GM23338 (cell line): ENCODE measurements at regions not wholly inside any gene's neighbourhood (a gene's known extent, or its start where the extent isn't known, plus 50 kb on each side); places are given as distances from the start of the nearest gene placed in this dataset.

Experiments used
- ATAC-seq: fragments of 200-7000 bp; cut with Tn5 transposase; 3 replicates; pipeline ENCODE4 v1.9.1; 2020
- DNase-seq: peaks from one replicate; pipeline ENCODE4 v3.0.0-alpha.2; 2015; ENCODE audit warnings: low spot score
- H2AFZ ChIP-seq: fragments of 200-600 bp; sonication (generic); 2 replicates; pipeline ENCODE4 v1.8.0; 2016; ENCODE audit warnings: antibody characterized with exemption, mild to moderate bottlenecking, moderate library complexity
- H3F3A ChIP-seq: fragments of 200-600 bp; sonication (generic); replicated peaks from 2 replicates; pipeline ENCODE4 v1.8.0; 2017; ENCODE audit warnings: antibody characterized with exemption, mixed run types, low read depth
- H3K27ac ChIP-seq: fragments of 200-600 bp; sonication (generic); 2 replicates; pipeline ENCODE4 v1.6.1; 2016; ENCODE audit warnings: low read depth
- H3K27me3 ChIP-seq: fragments of 200-600 bp; sonication (generic); 2 replicates; pipeline ENCODE4 v1.8.0; 2016; ENCODE audit warnings: mild to moderate bottlenecking, mixed run types, moderate library complexity; ENCODE audit not compliant: insufficient read depth
- H3K36me3 ChIP-seq: fragments of 200-600 bp; sonication (generic); 2 replicates; pipeline ENCODE4 v1.8.0; 2016; ENCODE audit warnings: mild to moderate bottlenecking; ENCODE audit not compliant: insufficient read depth
- H3K4me1 ChIP-seq: fragments of 200-600 bp; sonication (generic); 2 replicates; pipeline ENCODE4 v1.8.0; 2016; ENCODE audit warnings: mild to moderate bottlenecking, moderate library complexity; ENCODE audit not compliant: insufficient read depth
- H3K4me2 ChIP-seq: fragments of 200-600 bp; sonication (generic); 2 replicates; pipeline ENCODE4 v1.7.1; 2017; ENCODE audit warnings: mixed run types
- H3K4me3 ChIP-seq: fragments of 200-600 bp; sonication (generic); 2 replicates; pipeline ENCODE4 v1.6.1; 2016; ENCODE audit warnings: mixed run types
- H3K79me2 ChIP-seq: fragments of 200-600 bp; sonication (generic); replicated peaks from 2 replicates; pipeline ENCODE4 v1.8.0; 2017; ENCODE audit warnings: mild to moderate bottlenecking; ENCODE audit not compliant: insufficient read depth
- H3K9me2 ChIP-seq: fragments of 200-600 bp; sonication (generic); 2 replicates; pipeline ENCODE4 v1.8.0; 2017; ENCODE audit not compliant: insufficient read depth
- H4K20me1 ChIP-seq: fragments of 200-600 bp; sonication (generic); replicated peaks from 2 replicates; pipeline ENCODE4 v1.8.0; 2017; ENCODE audit warnings: mild to moderate bottlenecking; ENCODE audit not compliant: insufficient read depth
- H3K27ac Mint-ChIP-seq: 2 replicates; pipeline ENCODE4 v1.8.0; 2020; ENCODE audit warnings: inconsistent platforms, mild to moderate bottlenecking, moderate library complexity, mixed read lengths
- H3K27me3 Mint-ChIP-seq: 3 replicates; pipeline ENCODE4 v1.8.0; 2022; ENCODE audit warnings: low read depth, mild to moderate bottlenecking, moderate library complexity, mixed read lengths, inconsistent platforms; ENCODE audit not compliant: insufficient read depth, poor library complexity
- H3K36me3 Mint-ChIP-seq: 3 replicates; pipeline ENCODE4 v1.8.0; 2021; ENCODE audit warnings: low read depth, mild to moderate bottlenecking, inconsistent platforms, moderate library complexity, mixed read lengths
- H3K4me1 Mint-ChIP-seq: 3 replicates; pipeline ENCODE4 v1.8.0; 2020; ENCODE audit warnings: mild to moderate bottlenecking, inconsistent platforms, mixed read lengths
- H3K4me3 Mint-ChIP-seq: 3 replicates; pipeline ENCODE4 v1.8.0; 2021; ENCODE audit warnings: moderate library complexity, mild to moderate bottlenecking, inconsistent platforms, mixed read lengths
- H3K9me3 Mint-ChIP-seq: 3 replicates; pipeline ENCODE4 v1.8.0; 2020; ENCODE audit warnings: moderate library complexity, mild to moderate bottlenecking, inconsistent platforms, mixed read lengths
- CREB1 ChIP-seq: fragments of 250-450 bp; sonication (Bioruptor Pico); IDR thresholded peaks from 2 replicates; pipeline ENCODE4 v1.5.0; 2020; ENCODE audit warnings: low read depth, mild to moderate bottlenecking, moderate library complexity
- EZH2 ChIP-seq: fragments of 200-600 bp; sonication (generic); IDR thresholded peaks from one replicate; pipeline ENCODE4 v1.8.0; 2017; ENCODE audit warnings: antibody characterized with exemption, mild to moderate bottlenecking, low read depth; ENCODE audit not compliant: unreplicated experiment
- EZH2phosphoT487 ChIP-seq: fragments of 200-600 bp; sonication (generic); IDR thresholded peaks from one replicate; pipeline ENCODE4 v1.8.1; 2018; ENCODE audit warnings: antibody characterized with exemption; ENCODE audit not compliant: unreplicated experiment
- JUNB ChIP-seq: IDR thresholded peaks from one replicate; pipeline ENCODE4 v1.6.1; 2016; ENCODE audit warnings: antibody characterized with exemption; ENCODE audit not compliant: unreplicated experiment
- NANOG ChIP-seq: IDR thresholded peaks from 2 replicates; pipeline ENCODE4 v1.6.1; 2016; ENCODE audit warnings: antibody characterized with exemption, borderline replicate concordance
- POLR2AphosphoS5 ChIP-seq: IDR thresholded peaks from 2 replicates; pipeline ENCODE4 v1.6.1; 2016; ENCODE audit warnings: antibody characterized with exemption, low read depth
- STAT1 ChIP-seq: IDR thresholded peaks from one replicate; pipeline ENCODE4 v1.6.1; 2016; ENCODE audit warnings: antibody characterized with exemption; ENCODE audit not compliant: unreplicated experiment
- TF ChIP-seq, protein P1 (sequence below): IDR thresholded peaks from one replicate; pipeline ENCODE4 v1.6.1; 2018; ENCODE audit warnings: antibody characterized with exemption; ENCODE audit not compliant: unreplicated experiment
- TF ChIP-seq, protein P2 (sequence below): IDR thresholded peaks from 2 replicates; pipeline ENCODE4 v1.6.1; 2016; ENCODE audit warnings: antibody characterized with exemption
- TF ChIP-seq, protein P3 (sequence below), 2 experiments: fragments of 200-600 bp in 1 of 2; sonication (generic) in 1 of 2; conservative IDR thresholded peaks; 2 replicates each; pipeline versions ENCODE4 v1.5.1 to v1.6.1; 2016 to 2017; ENCODE audit warnings: antibody characterized with exemption in 2 of 2, low read depth in 2 of 2, mild to moderate bottlenecking in 2 of 2, moderate library complexity in 1 of 2
- TF ChIP-seq, protein P4 (sequence below): fragments of 250-450 bp; sonication (Bioruptor Pico); IDR thresholded peaks from 2 replicates; pipeline ENCODE4 v1.5.0; 2020; ENCODE audit warnings: mild to moderate bottlenecking, moderate library complexity

- no peaks in the 10 kb centered on the region for H3K36me3 ChIP-seq
- H3K4me3 ChIP-seq = no peak overlapping the region
- Mint-ChIP-seq H3K9me3 (peaks cover 6% of the 10 kb centered on the region; the same call in 1 of the 3 replicates), H3K4me1 (peaks cover 21% of the 10 kb centered on the region), H3K36me3 (no peaks in the 10 kb centered on the region), H3K4me3 (no peak overlapping the region), H3K27ac (no peak overlapping the region), H3K27me3 (no peaks in the 10 kb centered on the region)
- no peaks in the 10 kb centered on the region for H4K20me1 ChIP-seq
- no peaks in the 10 kb centered on the region for H3K27me3 ChIP-seq
- peaks cover 6% of the 10 kb centered on the region for H3K4me1 ChIP-seq
- no peaks in the 10 kb centered on the region for H3K9me2 ChIP-seq
- no peak overlapping the region for H3K4me2 ChIP-seq
- H2AFZ ChIP-seq = no peak overlapping the region
- TF ChIP-seq POLR2AphosphoS5 (no peak), JUNB (no peak), CREB1 (CRISPR knock-in tag) (no peak), STAT1 (no peak), EZH2phosphoT487 (no peak), NANOG (no peak), EZH2 (no peak)
- TF ChIP-seq, protein P1, sequence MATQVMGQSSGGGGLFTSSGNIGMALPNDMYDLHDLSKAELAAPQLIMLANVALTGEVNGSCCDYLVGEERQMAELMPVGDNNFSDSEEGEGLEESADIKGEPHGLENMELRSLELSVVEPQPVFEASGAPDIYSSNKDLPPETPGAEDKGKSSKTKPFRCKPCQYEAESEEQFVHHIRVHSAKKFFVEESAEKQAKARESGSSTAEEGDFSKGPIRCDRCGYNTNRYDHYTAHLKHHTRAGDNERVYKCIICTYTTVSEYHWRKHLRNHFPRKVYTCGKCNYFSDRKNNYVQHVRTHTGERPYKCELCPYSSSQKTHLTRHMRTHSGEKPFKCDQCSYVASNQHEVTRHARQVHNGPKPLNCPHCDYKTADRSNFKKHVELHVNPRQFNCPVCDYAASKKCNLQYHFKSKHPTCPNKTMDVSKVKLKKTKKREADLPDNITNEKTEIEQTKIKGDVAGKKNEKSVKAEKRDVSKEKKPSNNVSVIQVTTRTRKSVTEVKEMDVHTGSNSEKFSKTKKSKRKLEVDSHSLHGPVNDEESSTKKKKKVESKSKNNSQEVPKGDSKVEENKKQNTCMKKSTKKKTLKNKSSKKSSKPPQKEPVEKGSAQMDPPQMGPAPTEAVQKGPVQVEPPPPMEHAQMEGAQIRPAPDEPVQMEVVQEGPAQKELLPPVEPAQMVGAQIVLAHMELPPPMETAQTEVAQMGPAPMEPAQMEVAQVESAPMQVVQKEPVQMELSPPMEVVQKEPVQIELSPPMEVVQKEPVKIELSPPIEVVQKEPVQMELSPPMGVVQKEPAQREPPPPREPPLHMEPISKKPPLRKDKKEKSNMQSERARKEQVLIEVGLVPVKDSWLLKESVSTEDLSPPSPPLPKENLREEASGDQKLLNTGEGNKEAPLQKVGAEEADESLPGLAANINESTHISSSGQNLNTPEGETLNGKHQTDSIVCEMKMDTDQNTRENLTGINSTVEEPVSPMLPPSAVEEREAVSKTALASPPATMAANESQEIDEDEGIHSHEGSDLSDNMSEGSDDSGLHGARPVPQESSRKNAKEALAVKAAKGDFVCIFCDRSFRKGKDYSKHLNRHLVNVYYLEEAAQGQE = no peak
- TF ChIP-seq, protein P2, sequence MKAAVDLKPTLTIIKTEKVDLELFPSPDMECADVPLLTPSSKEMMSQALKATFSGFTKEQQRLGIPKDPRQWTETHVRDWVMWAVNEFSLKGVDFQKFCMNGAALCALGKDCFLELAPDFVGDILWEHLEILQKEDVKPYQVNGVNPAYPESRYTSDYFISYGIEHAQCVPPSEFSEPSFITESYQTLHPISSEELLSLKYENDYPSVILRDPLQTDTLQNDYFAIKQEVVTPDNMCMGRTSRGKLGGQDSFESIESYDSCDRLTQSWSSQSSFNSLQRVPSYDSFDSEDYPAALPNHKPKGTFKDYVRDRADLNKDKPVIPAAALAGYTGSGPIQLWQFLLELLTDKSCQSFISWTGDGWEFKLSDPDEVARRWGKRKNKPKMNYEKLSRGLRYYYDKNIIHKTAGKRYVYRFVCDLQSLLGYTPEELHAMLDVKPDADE = no peak
- TF ChIP-seq, protein P3, sequence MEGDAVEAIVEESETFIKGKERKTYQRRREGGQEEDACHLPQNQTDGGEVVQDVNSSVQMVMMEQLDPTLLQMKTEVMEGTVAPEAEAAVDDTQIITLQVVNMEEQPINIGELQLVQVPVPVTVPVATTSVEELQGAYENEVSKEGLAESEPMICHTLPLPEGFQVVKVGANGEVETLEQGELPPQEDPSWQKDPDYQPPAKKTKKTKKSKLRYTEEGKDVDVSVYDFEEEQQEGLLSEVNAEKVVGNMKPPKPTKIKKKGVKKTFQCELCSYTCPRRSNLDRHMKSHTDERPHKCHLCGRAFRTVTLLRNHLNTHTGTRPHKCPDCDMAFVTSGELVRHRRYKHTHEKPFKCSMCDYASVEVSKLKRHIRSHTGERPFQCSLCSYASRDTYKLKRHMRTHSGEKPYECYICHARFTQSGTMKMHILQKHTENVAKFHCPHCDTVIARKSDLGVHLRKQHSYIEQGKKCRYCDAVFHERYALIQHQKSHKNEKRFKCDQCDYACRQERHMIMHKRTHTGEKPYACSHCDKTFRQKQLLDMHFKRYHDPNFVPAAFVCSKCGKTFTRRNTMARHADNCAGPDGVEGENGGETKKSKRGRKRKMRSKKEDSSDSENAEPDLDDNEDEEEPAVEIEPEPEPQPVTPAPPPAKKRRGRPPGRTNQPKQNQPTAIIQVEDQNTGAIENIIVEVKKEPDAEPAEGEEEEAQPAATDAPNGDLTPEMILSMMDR (conservative IDR thresholded peaks at IDR 0.05; ENCODE audit: low read depth in 2 of 2) = no peak
- TF ChIP-seq, protein P4, sequence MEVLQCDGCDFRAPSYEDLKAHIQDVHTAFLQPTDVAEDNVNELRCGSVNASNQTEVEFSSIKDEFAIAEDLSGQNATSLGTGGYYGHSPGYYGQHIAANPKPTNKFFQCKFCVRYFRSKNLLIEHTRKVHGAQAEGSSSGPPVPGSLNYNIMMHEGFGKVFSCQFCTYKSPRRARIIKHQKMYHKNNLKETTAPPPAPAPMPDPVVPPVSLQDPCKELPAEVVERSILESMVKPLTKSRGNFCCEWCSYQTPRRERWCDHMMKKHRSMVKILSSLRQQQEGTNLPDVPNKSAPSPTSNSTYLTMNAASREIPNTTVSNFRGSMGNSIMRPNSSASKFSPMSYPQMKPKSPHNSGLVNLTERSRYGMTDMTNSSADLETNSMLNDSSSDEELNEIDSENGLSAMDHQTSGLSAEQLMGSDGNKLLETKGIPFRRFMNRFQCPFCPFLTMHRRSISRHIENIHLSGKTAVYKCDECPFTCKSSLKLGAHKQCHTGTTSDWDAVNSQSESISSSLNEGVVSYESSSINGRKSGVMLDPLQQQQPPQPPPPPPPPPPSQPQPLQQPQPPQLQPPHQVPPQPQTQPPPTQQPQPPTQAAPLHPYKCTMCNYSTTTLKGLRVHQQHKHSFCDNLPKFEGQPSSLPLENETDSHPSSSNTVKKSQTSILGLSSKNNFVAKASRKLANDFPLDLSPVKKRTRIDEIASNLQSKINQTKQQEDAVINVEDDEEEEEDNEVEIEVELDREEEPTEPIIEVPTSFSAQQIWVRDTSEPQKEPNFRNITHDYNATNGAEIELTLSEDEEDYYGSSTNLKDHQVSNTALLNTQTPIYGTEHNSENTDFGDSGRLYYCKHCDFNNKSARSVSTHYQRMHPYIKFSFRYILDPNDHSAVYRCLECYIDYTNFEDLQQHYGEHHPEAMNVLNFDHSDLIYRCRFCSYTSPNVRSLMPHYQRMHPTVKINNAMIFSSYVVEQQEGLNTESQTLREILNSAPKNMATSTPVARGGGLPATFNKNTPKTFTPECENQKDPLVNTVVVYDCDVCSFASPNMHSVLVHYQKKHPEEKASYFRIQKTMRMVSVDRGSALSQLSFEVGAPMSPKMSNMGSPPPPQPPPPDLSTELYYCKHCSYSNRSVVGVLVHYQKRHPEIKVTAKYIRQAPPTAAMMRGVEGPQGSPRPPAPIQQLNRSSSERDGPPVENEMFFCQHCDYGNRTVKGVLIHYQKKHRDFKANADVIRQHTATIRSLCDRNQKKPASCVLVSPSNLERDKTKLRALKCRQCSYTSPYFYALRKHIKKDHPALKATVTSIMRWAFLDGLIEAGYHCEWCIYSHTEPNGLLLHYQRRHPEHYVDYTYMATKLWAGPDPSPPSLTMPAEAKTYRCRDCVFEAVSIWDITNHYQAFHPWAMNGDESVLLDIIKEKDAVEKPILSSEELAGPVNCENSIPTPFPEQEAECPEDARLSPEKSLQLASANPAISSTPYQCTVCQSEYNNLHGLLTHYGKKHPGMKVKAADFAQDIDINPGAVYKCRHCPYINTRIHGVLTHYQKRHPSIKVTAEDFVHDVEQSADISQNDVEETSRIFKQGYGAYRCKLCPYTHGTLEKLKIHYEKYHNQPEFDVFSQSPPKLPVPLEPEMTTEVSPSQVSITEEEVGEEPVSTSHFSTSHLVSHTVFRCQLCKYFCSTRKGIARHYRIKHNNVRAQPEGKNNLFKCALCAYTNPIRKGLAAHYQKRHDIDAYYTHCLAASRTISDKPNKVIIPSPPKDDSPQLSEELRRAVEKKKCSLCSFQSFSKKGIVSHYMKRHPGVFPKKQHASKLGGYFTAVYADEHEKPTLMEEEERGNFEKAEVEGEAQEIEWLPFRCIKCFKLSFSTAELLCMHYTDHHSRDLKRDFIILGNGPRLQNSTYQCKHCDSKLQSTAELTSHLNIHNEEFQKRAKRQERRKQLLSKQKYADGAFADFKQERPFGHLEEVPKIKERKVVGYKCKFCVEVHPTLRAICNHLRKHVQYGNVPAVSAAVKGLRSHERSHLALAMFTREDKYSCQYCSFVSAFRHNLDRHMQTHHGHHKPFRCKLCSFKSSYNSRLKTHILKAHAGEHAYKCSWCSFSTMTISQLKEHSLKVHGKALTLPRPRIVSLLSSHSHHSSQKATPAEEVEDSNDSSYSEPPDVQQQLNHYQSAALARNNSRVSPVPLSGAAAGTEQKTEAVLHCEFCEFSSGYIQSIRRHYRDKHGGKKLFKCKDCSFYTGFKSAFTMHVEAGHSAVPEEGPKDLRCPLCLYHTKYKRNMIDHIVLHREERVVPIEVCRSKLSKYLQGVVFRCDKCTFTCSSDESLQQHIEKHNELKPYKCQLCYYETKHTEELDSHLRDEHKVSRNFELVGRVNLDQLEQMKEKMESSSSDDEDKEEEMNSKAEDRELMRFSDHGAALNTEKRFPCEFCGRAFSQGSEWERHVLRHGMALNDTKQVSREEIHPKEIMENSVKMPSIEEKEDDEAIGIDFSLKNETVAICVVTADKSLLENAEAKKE (CRISPR knock-in tag) = no peak
- H3K79me2 ChIP-seq = no peaks in the 10 kb centered on the region
- no peaks in the 10 kb centered on the region for H3F3A ChIP-seq
- no peak overlapping the region for H3K27ac ChIP-seq
- no peak for DNase-seq
- ATAC-seq = no peak
Observed at GRCh38 chr4:38414410-38414809, 249.6 kb upstream of the KLF3 start.
